HCT116 (cell line): ENCODE measurements at regions not wholly inside any gene's neighbourhood (a gene's known extent, or its start where the extent isn't known, plus 50 kb on each side); places are given as distances from the start of the nearest gene placed in this dataset.

Experiments
- EGR1 ChIP-seq: IDR thresholded peaks from 2 replicates; pipeline ENCODE4 v1.6.1; 2012; ENCODE audit warnings: low read depth
- EZH2 ChIP-seq: fragments of 200-600 bp; sonication (generic); IDR thresholded peaks from 2 replicates; pipeline ENCODE4 v1.6.1; 2017; ENCODE audit warnings: antibody characterized with exemption, mixed run types
- POLR2A ChIP-seq: IDR thresholded peaks from 2 replicates; pipeline ENCODE4 v1.7.0; 2011; ENCODE audit warnings: borderline replicate concordance; ENCODE audit not compliant: insufficient read depth, insufficient read length; ENCODE audit errors: extremely low read depth
- SRF ChIP-seq: IDR thresholded peaks from 2 replicates; pipeline ENCODE4 v1.6.1; 2012; ENCODE audit warnings: low read depth
- ZFX ChIP-seq: fragments of 450-650 bp; IDR thresholded peaks from 2 replicates; pipeline ENCODE4 v1.6.1; 2017
- TF ChIP-seq, protein P1 (sequence below), 3 experiments: fragments of 200-600 bp in 1 of 3; sonication (generic) in 1 of 3; IDR thresholded peaks in 2 of 3; conservative IDR thresholded peaks in 1 of 3; 2 replicates each; pipeline ENCODE4 v1.5.1; 2012 to 2017; ENCODE audit warnings: low read depth in 2 of 3, low read length in 2 of 3, antibody characterized with exemption in 1 of 3, borderline replicate concordance in 1 of 3, control low read depth in 1 of 3, mild to moderate bottlenecking in 1 of 3, mixed read lengths in 1 of 3, mixed run types in 1 of 3, moderate library complexity in 1 of 3; ENCODE audit not compliant: insufficient read depth in 1 of 3
- TF ChIP-seq, protein P2 (sequence below): IDR thresholded peaks from 2 replicates; pipeline ENCODE4 v1.6.1; 2012

DNA sequence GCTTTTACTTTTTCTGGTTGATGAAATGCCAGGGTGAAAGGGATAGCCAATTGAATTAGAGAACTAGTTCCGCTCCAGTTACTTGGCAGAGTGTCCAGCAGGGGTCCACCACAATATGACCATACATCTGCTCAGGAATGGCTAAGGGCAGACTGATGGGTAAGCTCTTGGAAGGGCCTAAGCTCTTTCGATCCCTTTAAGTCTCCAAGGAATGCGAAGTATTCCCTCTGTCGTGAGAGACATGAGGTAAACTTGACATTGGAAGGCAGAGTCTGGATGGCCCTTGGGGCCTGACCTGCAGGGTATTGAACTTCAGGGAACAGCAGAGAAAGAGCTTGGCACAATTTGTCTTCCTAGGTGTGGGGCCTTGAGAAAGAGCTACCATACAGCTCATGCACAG lies 805.8 kb downstream of the PLOD2 start:
- TF ChIP-seq, protein P1, sequence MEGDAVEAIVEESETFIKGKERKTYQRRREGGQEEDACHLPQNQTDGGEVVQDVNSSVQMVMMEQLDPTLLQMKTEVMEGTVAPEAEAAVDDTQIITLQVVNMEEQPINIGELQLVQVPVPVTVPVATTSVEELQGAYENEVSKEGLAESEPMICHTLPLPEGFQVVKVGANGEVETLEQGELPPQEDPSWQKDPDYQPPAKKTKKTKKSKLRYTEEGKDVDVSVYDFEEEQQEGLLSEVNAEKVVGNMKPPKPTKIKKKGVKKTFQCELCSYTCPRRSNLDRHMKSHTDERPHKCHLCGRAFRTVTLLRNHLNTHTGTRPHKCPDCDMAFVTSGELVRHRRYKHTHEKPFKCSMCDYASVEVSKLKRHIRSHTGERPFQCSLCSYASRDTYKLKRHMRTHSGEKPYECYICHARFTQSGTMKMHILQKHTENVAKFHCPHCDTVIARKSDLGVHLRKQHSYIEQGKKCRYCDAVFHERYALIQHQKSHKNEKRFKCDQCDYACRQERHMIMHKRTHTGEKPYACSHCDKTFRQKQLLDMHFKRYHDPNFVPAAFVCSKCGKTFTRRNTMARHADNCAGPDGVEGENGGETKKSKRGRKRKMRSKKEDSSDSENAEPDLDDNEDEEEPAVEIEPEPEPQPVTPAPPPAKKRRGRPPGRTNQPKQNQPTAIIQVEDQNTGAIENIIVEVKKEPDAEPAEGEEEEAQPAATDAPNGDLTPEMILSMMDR (IDR thresholded peaks at IDR 0.05 in 2 of 3, conservative IDR thresholded peaks at IDR 0.05 in 1 of 3; ENCODE audit: borderline replicate concordance in 1 of 3, insufficient read depth in 1 of 3, low read depth in 2 of 3, low read length in 2 of 3), result no peak
- no peak for TF ChIP-seq POLR2A
- TF ChIP-seq EGR1, result no peak
- no peak for TF ChIP-seq ZFX
- no peak for TF ChIP-seq EZH2
- TF ChIP-seq, protein P2, sequence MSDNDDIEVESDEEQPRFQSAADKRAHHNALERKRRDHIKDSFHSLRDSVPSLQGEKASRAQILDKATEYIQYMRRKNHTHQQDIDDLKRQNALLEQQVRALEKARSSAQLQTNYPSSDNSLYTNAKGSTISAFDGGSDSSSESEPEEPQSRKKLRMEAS, result no peak
- TF ChIP-seq SRF, result no peak
